Activated T-helper 1 cell treated with anti-CD3 and anti-CD28 coated beads, Interleukin-12 subunit alpha, Interleukin-12 subunit beta, Interleukin-2, Interleukin-4 antibody, amounts not matched to agents 30 ng/mL and 10 ng/mL and 1 ng/mL, durations not matched to agents 14 hours and 24 hours and 36 hours (primary cell): ENCODE measurements at regions not wholly inside any gene's neighbourhood (a gene's known extent, or its start where the extent isn't known, plus 50 kb on each side); places are given as distances from the start of the nearest gene placed in this dataset.
"Not testable (repeated sequence)": the region's sequence is repeated elsewhere in the genome, so short reads cannot be mapped to it uniquely, and the experiment has no call there.

Source experiments
- DNase-seq: peaks from one replicate; pipeline ENCODE4 v3.0.0; 2021; ENCODE audit warnings: low spot score
- H3K27ac Mint-ChIP-seq: one replicate; pipeline ENCODE4 v1.8.0; 2021; ENCODE audit warnings: mild to moderate bottlenecking, mixed read lengths
- H3K27me3 Mint-ChIP-seq: one replicate; pipeline ENCODE4 v1.8.0; 2022; ENCODE audit warnings: mild to moderate bottlenecking, moderate library complexity, mixed read lengths; ENCODE audit not compliant: insufficient read depth
- H3K36me3 Mint-ChIP-seq: one replicate; pipeline ENCODE4 v1.8.0; 2021; ENCODE audit warnings: low read depth, mixed read lengths
- H3K4me1 Mint-ChIP-seq: one replicate; pipeline ENCODE4 v1.8.0; 2021; ENCODE audit warnings: low read depth, mixed read lengths
- H3K4me3 Mint-ChIP-seq: one replicate; pipeline ENCODE4 v1.8.0; 2021; ENCODE audit warnings: mild to moderate bottlenecking, moderate library complexity, mixed read lengths
- H3K9me3 Mint-ChIP-seq: one replicate; pipeline ENCODE4 v1.8.0; 2021; ENCODE audit warnings: mixed read lengths
- intact Hi-C: fragments of 100-400 bp; cut with micrococcal nuclease; formaldehyde crosslinking; loops from one replicate; pipeline ENCODE4 v1.15.1; 2024

DNA sequence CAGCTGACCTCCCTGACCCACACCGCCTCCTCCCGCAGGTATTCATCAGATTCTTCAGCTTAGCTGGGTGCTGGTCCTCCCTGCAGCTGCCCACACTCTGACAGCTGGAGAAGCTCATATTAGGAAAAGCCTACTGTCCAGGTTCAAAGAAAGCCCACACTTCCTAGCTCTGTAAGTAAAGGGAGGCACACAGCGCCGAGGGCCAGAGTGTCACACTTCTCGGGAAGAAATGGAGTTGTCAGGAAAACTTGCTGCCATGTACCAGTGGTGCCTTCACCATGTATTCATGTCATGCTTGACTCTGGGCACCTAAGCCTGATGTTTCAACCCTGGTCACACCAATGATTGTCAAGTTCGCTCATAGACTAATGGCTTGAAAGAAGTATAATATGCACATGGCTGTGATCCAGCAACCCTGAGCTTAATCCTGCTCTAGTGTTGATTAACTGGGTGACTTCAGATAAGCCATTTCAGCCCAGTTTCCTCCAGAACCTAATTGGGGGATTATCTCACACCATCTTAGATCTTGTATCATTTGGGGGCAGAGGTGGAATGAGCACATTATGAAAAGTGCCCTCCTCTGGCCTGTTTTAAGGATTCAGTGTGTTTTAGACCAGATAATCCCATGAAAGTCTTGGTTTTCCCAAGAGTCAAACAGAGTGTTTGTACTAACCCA lies 180.3 kb upstream of the PARD3B start:
- Mint-ChIP-seq H3K4me3 (no peak overlapping the region), H3K9me3 (no peaks in the 10 kb centered on the region), H3K36me3 (no peaks in the 10 kb centered on the region), H3K27ac (no peak overlapping the region), H3K27me3 (peaks cover 10% of the 10 kb centered on the region), H3K4me1 (no peaks in the 10 kb centered on the region)
- intact Hi-C loops = no loop called here
- no peak for DNase-seq

DNA sequence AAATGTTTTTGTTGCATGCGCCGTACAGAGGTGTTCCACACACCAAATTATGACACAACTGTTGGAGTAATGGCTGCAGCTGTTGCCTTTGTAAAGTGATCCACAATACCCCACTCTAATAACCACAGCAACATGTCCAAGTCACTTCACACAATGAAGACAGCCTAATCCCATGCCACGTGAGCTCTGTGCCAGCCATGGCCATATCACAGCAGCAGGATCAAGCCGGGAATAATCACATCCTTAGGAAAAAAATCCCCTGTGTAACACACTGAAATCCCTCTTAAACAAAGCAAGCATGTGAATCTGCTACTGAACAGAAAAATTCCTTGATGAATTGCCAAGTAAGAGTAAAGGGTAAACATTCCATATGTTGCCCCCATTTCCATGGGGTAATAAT lies 179.5 kb upstream of the PARD3B start:
- Mint-ChIP-seq H3K36me3 (no peaks in the 10 kb centered on the region), H3K4me1 (no peaks in the 10 kb centered on the region), H3K27me3 (peaks cover 16% of the 10 kb centered on the region), H3K9me3 (no peaks in the 10 kb centered on the region), H3K4me3 (no peak overlapping the region), H3K27ac (no peak overlapping the region)
- intact Hi-C loops = no loop called here
- DNase-seq = no peak

DNA sequence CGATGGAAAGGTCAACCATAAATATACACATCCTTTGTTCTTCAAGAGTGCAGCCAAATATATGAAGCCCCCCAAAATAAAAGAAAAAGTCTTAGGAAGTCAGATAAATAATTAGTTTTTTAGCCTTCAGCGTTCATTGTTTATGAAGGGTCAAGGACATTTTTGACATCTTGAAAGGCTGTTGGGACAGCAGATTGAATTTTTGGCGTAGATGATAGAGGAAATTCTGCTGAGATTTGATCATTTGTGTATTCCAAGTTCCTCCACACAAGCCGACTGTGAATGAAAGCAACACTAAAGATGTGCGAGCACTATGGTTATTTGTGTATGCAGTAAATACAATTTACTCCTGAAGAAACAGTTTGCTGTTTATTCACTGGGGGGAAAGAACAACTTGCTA lies 177.8 kb upstream of the PARD3B start:
- Mint-ChIP-seq H3K27me3 (peaks cover 20% of the 10 kb centered on the region), H3K36me3 (no peaks in the 10 kb centered on the region), H3K4me1 (no peaks in the 10 kb centered on the region), H3K4me3 (no peak overlapping the region), H3K9me3 (no peaks in the 10 kb centered on the region), H3K27ac (no peak overlapping the region)
- no peak for DNase-seq
- intact Hi-C loops = no loop called here

DNA sequence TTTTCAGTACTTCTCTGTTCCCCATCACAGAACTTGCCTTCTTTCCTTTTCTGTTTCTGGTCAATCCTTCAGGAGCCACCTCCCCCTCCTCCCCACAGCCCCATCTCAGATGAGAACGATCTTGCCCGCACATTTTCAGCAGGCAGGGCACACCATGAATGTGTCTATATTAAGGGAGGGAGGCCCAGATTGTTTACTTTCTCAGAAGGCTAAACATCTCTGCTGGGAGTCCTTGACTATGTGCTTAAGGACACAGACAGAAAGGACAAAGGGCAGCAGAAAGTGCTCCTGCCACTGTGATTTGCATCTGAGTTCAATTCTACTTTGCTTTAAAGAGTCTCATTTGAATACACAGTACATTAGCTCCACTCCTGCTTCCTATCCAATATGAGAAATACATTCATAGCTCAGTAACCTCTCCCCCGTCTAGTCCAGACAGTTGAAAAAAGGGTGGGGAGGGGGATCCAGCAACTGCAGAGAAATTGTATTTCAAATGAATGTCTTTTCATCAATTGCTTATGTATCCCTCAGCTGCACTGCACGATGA lies 175.0 kb upstream of the PARD3B start:
- no peaks in the 10 kb centered on the region for H3K9me3 Mint-ChIP-seq
- no peaks in the 10 kb centered on the region for H3K4me1 Mint-ChIP-seq
- peaks cover 20% of the 10 kb centered on the region for H3K27me3 Mint-ChIP-seq
- DNase-seq = no peak
- no peak overlapping the region for H3K4me3 Mint-ChIP-seq
- H3K27ac Mint-ChIP-seq = no peak overlapping the region
- no peaks in the 10 kb centered on the region for H3K36me3 Mint-ChIP-seq
- intact Hi-C loops = no loop called here

DNA sequence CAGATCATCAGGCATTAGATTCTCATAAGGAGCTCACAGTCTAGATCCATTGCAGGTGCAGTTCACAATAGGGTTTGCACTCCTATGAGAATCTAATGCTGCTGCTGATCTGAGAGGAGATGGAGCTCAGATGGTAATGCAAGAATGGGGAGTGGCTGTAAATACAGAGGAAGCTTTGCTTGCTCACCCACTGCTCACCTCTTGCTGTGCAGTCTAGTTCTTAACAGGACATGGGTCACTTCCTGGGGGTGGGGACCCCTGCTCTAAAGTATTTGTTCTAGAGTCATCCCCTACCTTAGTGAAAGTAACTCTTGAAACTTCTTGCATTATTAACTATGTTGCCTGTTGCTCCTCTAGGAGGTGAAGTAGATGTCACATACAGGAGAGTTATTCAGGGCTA lies 171.3 kb upstream of the PARD3B start:
- no peaks in the 10 kb centered on the region for H3K9me3 Mint-ChIP-seq

DNA sequence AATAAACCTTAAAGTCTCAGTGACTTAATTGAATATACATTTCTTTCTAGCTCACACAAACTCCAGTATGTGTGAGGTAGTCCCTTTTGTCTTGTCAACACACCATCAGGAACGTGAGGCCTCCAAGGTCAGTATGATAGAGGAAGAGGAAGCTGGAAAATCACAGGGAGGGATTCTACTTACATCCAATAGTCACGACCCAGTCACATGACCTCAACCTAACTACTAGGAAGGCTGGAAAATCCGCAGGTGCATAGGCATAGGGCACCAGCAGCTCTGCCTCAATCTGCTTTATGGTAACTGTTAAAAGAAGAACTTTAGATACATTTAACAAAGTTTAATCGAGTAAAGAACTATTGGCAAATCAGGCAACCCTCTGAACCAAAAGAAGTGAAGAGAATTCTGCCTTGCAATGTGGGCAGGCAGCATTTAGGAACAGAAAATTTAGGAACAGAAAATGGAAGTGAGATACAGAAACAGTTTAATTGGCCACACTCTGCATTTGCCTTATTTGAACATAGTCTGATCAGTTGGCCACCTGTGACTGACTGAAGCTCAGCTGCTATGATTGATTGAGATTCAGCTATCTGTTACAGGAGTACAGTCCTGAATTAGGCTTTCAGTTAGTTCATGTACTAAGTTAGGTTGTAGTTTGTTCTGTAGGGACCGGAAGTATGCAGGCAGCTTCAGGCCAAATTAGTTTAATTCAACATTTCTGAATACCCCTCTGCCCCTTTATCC lies 165.0 kb upstream of the PARD3B start:
- no peak for DNase-seq
- Mint-ChIP-seq H3K36me3 (no peaks in the 10 kb centered on the region), H3K4me1 (no peaks in the 10 kb centered on the region), H3K9me3 (no peaks in the 10 kb centered on the region), H3K27me3 (peaks cover 2% of the 10 kb centered on the region), H3K4me3 (no peak overlapping the region), H3K27ac (no peak overlapping the region)
- intact Hi-C loops = no loop called here

More for the DNA sequence above, 171.3 kb upstream of the PARD3B start:
- no peak overlapping the region for H3K4me3 Mint-ChIP-seq
- H3K4me1 Mint-ChIP-seq = no peaks in the 10 kb centered on the region
- intact Hi-C loops = no loop called here
- H3K36me3 Mint-ChIP-seq = no peaks in the 10 kb centered on the region
- DNase-seq = no peak
- peaks cover 18% of the 10 kb centered on the region for H3K27me3 Mint-ChIP-seq
- H3K27ac Mint-ChIP-seq = no peak overlapping the region

DNA sequence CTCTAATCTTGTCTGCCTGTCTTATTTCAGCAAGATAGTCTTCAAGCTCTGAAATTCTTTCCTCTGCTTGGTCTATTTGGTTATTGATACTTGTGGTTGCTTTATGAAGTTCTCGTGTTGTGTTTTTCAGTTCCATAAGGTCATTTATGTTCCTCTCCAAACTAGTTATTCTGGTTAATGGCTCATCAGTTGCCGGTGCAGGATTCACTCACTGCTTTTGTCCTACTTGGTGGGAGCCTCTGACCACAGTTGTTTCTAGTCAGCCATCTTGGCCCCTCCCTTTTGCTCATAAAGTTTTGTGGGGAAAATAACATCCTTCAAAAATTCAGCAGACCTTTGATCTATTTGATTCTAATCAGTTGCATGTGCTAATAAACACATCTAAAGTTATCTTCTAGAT lies 158.6 kb upstream of the PARD3B start:
- no peaks in the 10 kb centered on the region for H3K4me1 Mint-ChIP-seq
- no peak overlapping the region for H3K27ac Mint-ChIP-seq
- H3K4me3 Mint-ChIP-seq = no peak overlapping the region
- no peaks in the 10 kb centered on the region for H3K36me3 Mint-ChIP-seq
- DNase-seq = no peak
- peaks cover 9% of the 10 kb centered on the region for H3K27me3 Mint-ChIP-seq
- intact Hi-C loops = no loop called here
- no peaks in the 10 kb centered on the region for H3K9me3 Mint-ChIP-seq

DNA sequence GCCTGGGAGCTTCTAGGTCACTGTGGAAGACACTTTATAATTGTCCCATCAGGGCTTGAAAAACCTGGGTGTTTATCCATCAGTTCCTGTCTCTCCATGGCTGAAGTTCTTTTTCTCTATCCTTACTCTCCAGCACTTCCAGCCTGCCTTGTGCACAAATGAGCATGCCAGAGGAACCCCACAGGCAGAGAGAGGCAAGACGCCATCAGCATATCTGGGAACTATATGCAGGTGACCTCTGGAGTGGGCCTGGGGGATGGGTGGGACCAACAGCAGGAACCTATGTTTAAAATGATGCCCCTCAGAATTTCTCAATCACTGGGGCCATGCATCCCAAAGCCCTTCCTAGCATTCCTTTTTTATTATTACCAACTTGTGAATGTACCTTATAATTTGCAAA lies 156.2 kb upstream of the PARD3B start:
- intact Hi-C loops = no loop called here
- no peak overlapping the region for H3K4me3 Mint-ChIP-seq
- no peaks in the 10 kb centered on the region for H3K4me1 Mint-ChIP-seq
- no peak for DNase-seq
- no peaks in the 10 kb centered on the region for H3K9me3 Mint-ChIP-seq
- no peaks in the 10 kb centered on the region for H3K36me3 Mint-ChIP-seq
- no peak overlapping the region for H3K27ac Mint-ChIP-seq
- peaks cover 9% of the 10 kb centered on the region for H3K27me3 Mint-ChIP-seq

DNA sequence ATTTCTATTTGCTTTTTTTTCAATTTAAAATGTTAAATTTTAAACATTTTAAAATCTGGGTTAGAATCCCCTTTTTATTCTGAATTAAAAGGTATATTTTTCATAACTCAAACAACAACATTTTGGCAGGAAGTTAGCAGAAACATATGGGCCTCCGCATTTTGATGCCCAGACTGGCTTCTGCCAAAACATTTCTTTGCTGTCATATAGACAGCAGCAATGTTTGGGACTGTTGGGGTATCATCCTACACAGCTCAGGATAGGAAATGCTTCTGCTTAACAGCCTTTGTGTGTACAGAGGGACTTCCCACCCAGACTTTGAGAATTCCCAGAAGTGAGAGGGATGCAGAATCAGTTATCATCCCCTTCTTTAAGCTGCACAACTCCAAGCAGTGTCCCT lies 155.4 kb upstream of the PARD3B start:
- intact Hi-C loops = no loop called here
- no peak for DNase-seq
- no peaks in the 10 kb centered on the region for H3K9me3 Mint-ChIP-seq
- peaks cover 9% of the 10 kb centered on the region for H3K27me3 Mint-ChIP-seq
- no peaks in the 10 kb centered on the region for H3K36me3 Mint-ChIP-seq
- no peaks in the 10 kb centered on the region for H3K4me1 Mint-ChIP-seq
- H3K4me3 Mint-ChIP-seq = no peak overlapping the region
- H3K27ac Mint-ChIP-seq = no peak overlapping the region

DNA sequence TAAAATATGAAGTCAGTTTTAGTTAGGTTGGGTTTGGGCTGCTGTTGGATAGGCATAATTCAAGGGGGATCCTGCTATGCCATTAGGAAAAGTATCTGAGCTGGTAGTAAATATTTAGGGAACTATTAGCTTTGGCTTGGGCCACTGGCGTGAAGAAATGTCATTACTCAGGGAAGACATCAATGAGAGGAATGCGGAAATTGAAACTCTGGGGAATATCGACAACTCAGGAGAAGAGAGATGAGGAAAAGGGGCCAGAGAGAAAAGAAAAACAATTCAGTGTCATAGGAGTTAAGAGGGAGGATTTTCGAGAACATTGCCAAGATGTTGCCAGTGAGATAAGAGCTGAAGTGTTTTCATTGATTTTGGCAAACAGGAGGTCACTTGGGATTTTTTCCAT lies 149.7 kb upstream of the PARD3B start:
- no peaks in the 10 kb centered on the region for H3K4me1 Mint-ChIP-seq
- no peaks in the 10 kb centered on the region for H3K9me3 Mint-ChIP-seq
- H3K36me3 Mint-ChIP-seq = no peaks in the 10 kb centered on the region
- DNase-seq = no peak
- intact Hi-C loops = no loop called here
- no peak overlapping the region for H3K4me3 Mint-ChIP-seq
- H3K27ac Mint-ChIP-seq = no peak overlapping the region
- H3K27me3 Mint-ChIP-seq = peaks cover 2% of the 10 kb centered on the region

DNA sequence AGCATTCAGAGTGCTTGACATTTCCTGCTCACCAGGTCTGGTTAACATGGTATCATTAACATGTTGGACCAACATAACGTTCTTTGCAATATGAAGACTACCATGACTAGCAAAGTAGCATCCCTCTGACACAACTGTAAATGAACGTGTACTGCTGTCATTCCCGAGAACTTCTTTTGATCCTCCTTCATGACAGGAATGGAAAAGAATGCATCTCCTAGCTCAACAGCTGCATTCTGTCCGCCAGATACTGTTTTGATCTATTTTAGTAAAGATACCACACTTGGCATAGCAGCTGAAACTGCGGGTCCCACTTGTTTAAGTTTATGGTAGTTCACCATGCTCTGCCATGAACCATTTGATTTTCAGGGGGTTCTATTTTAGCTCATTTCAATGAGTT lies 144.2 kb upstream of the PARD3B start:
- H3K27me3 Mint-ChIP-seq = no peaks in the 10 kb centered on the region
- no peaks in the 10 kb centered on the region for H3K4me1 Mint-ChIP-seq
- no peak for DNase-seq
- H3K4me3 Mint-ChIP-seq = no peak overlapping the region
- intact Hi-C loops = no loop called here
- H3K27ac Mint-ChIP-seq = no peak overlapping the region
- H3K9me3 Mint-ChIP-seq = no peaks in the 10 kb centered on the region
- no peaks in the 10 kb centered on the region for H3K36me3 Mint-ChIP-seq

DNA sequence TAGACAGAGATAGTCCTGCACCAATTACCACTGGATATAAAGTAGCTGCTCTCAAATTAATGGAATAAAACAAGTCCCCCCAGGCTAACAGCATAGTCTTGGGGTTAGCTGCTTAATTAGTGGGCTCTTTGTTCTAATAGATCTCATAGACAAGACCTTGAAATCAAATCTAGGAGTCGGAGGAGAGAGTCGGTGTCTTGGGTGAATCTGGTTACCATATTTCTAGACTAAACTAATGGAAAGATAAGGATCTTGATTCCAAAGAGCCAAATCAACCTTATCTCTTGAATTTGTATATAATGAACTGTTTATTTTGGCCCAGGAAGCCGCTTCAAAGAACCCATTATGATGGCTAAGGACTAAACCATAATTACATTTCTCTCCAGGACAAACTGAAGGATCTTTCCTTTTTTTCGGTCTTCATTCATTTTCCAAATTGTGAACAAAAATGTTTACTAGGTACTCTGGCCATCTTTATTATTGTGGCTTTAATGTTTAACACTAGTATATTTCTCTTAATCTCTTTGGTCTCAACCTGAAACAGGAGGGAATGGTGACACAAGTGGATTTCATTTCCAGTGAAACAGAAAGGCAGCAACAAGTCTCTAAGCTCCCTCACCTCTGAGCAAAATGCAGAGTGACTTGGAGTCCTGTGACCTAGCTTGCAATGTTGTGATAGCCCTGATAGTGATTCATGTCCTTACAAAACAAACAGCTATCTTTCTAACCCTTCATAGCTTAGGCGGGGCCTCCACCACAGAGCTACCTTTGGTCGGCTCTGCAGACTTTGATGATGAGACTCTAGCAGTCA lies 137.9 kb upstream of the PARD3B start:
- intact Hi-C loops = no loop called here
- Mint-ChIP-seq H3K4me1 (no peaks in the 10 kb centered on the region), H3K4me3 (no peak overlapping the region), H3K9me3 (peaks cover 8% of the 10 kb centered on the region), H3K27me3 (peaks cover 4% of the 10 kb centered on the region), H3K36me3 (no peaks in the 10 kb centered on the region), H3K27ac (no peak overlapping the region)
- DNase-seq = no peak

DNA sequence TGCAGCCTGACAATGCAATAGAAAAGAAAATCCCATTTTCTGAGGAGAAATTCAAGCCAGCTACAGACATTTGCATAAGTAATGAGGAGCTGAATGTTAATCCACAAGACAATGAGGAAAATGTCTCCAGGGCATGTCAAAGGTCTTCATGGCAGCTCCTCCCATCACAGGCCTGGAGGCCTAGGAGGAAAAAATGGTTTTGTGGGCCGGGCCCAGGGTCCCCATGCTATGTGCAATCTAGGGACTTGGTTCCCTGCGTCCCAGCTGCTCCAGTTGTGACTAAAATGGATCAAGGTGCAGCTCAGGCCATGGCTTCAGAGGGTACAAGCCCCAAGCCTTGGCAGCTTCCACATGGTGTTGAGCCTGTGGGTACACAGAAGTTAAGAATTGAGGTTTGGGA lies 132.5 kb upstream of the PARD3B start:
- intact Hi-C loops, H3K4me3 Mint-ChIP-seq, H3K27ac Mint-ChIP-seq: not testable (repeated sequence)

More for the DNA sequence above, 132.5 kb upstream of the PARD3B start:
- DNase-seq, H3K27me3 Mint-ChIP-seq, H3K4me1 Mint-ChIP-seq, H3K36me3 Mint-ChIP-seq: not testable (repeated sequence)
- H3K9me3 Mint-ChIP-seq = peaks cover 20% of the 10 kb centered on the region
